GM23338 (cell line): ENCODE measurements at regions not wholly inside any gene's neighbourhood (a gene's known extent, or its start where the extent isn't known, plus 50 kb on each side); places are given as distances from the start of the nearest gene placed in this dataset.

ENCODE experiments used
- ATAC-seq: fragments of 200-7000 bp; cut with Tn5 transposase; 3 replicates; pipeline ENCODE4 v1.9.1; 2020
- DNase-seq: peaks from one replicate; pipeline ENCODE4 v3.0.0-alpha.2; 2015; ENCODE audit warnings: low spot score
- H2AFZ ChIP-seq: fragments of 200-600 bp; sonication (generic); 2 replicates; pipeline ENCODE4 v1.8.0; 2016; ENCODE audit warnings: antibody characterized with exemption, mild to moderate bottlenecking, moderate library complexity
- H3F3A ChIP-seq: fragments of 200-600 bp; sonication (generic); replicated peaks from 2 replicates; pipeline ENCODE4 v1.8.0; 2017; ENCODE audit warnings: antibody characterized with exemption, mixed run types, low read depth
- H3K27ac ChIP-seq: fragments of 200-600 bp; sonication (generic); 2 replicates; pipeline ENCODE4 v1.6.1; 2016; ENCODE audit warnings: low read depth
- H3K27me3 ChIP-seq: fragments of 200-600 bp; sonication (generic); 2 replicates; pipeline ENCODE4 v1.8.0; 2016; ENCODE audit warnings: mild to moderate bottlenecking, mixed run types, moderate library complexity; ENCODE audit not compliant: insufficient read depth
- H3K36me3 ChIP-seq: fragments of 200-600 bp; sonication (generic); 2 replicates; pipeline ENCODE4 v1.8.0; 2016; ENCODE audit warnings: mild to moderate bottlenecking; ENCODE audit not compliant: insufficient read depth
- H3K4me1 ChIP-seq: fragments of 200-600 bp; sonication (generic); 2 replicates; pipeline ENCODE4 v1.8.0; 2016; ENCODE audit warnings: mild to moderate bottlenecking, moderate library complexity; ENCODE audit not compliant: insufficient read depth
- H3K4me2 ChIP-seq: fragments of 200-600 bp; sonication (generic); 2 replicates; pipeline ENCODE4 v1.7.1; 2017; ENCODE audit warnings: mixed run types
- H3K4me3 ChIP-seq: fragments of 200-600 bp; sonication (generic); 2 replicates; pipeline ENCODE4 v1.6.1; 2016; ENCODE audit warnings: mixed run types
- H3K79me2 ChIP-seq: fragments of 200-600 bp; sonication (generic); replicated peaks from 2 replicates; pipeline ENCODE4 v1.8.0; 2017; ENCODE audit warnings: mild to moderate bottlenecking; ENCODE audit not compliant: insufficient read depth
- H3K9me2 ChIP-seq: fragments of 200-600 bp; sonication (generic); 2 replicates; pipeline ENCODE4 v1.8.0; 2017; ENCODE audit not compliant: insufficient read depth
- H4K20me1 ChIP-seq: fragments of 200-600 bp; sonication (generic); replicated peaks from 2 replicates; pipeline ENCODE4 v1.8.0; 2017; ENCODE audit warnings: mild to moderate bottlenecking; ENCODE audit not compliant: insufficient read depth
- H3K27ac Mint-ChIP-seq: 2 replicates; pipeline ENCODE4 v1.8.0; 2020; ENCODE audit warnings: inconsistent platforms, mild to moderate bottlenecking, moderate library complexity, mixed read lengths
- H3K27me3 Mint-ChIP-seq: 3 replicates; pipeline ENCODE4 v1.8.0; 2022; ENCODE audit warnings: low read depth, mild to moderate bottlenecking, moderate library complexity, mixed read lengths, inconsistent platforms; ENCODE audit not compliant: insufficient read depth, poor library complexity
- H3K36me3 Mint-ChIP-seq: 3 replicates; pipeline ENCODE4 v1.8.0; 2021; ENCODE audit warnings: low read depth, mild to moderate bottlenecking, inconsistent platforms, moderate library complexity, mixed read lengths
- H3K4me1 Mint-ChIP-seq: 3 replicates; pipeline ENCODE4 v1.8.0; 2020; ENCODE audit warnings: mild to moderate bottlenecking, inconsistent platforms, mixed read lengths
- H3K4me3 Mint-ChIP-seq: 3 replicates; pipeline ENCODE4 v1.8.0; 2021; ENCODE audit warnings: moderate library complexity, mild to moderate bottlenecking, inconsistent platforms, mixed read lengths
- H3K9me3 Mint-ChIP-seq: 3 replicates; pipeline ENCODE4 v1.8.0; 2020; ENCODE audit warnings: moderate library complexity, mild to moderate bottlenecking, inconsistent platforms, mixed read lengths
- CREB1 ChIP-seq: fragments of 250-450 bp; sonication (Bioruptor Pico); IDR thresholded peaks from 2 replicates; pipeline ENCODE4 v1.5.0; 2020; ENCODE audit warnings: low read depth, mild to moderate bottlenecking, moderate library complexity
- ETS1 ChIP-seq: IDR thresholded peaks from 2 replicates; pipeline ENCODE4 v1.6.1; 2016; ENCODE audit warnings: antibody characterized with exemption
- EZH2phosphoT487 ChIP-seq: fragments of 200-600 bp; sonication (generic); IDR thresholded peaks from one replicate; pipeline ENCODE4 v1.8.1; 2018; ENCODE audit warnings: antibody characterized with exemption; ENCODE audit not compliant: unreplicated experiment
- STAT1 ChIP-seq: IDR thresholded peaks from one replicate; pipeline ENCODE4 v1.6.1; 2016; ENCODE audit warnings: antibody characterized with exemption; ENCODE audit not compliant: unreplicated experiment
- ZNF114 ChIP-seq: fragments of 250-450 bp; sonication (Bioruptor Pico); IDR thresholded peaks from 2 replicates; pipeline ENCODE4 v1.5.0; 2020; ENCODE audit warnings: mild to moderate bottlenecking, moderate library complexity
- ZNF331 ChIP-seq: fragments of 250-450 bp; sonication (Bioruptor Pico); IDR thresholded peaks from 2 replicates; pipeline ENCODE4 v1.5.0; 2020; ENCODE audit warnings: low read depth, mild to moderate bottlenecking, moderate library complexity
- ZNF462 ChIP-seq: fragments of 250-450 bp; sonication (Bioruptor Pico); IDR thresholded peaks from 2 replicates; pipeline ENCODE4 v1.5.0; 2020; ENCODE audit warnings: mild to moderate bottlenecking, moderate library complexity

GRCh38 chr3:163587342-163587741, 1491.0 kb downstream of the SI start:
- no peaks in the 10 kb centered on the region for H3K4me1 ChIP-seq
- Mint-ChIP-seq H3K36me3 (no peaks in the 10 kb centered on the region; the same call in 1 of the 3 replicates), H3K9me3 (peaks cover 9% of the 10 kb centered on the region), H3K4me1 (no peaks in the 10 kb centered on the region), H3K27ac (no peak overlapping the region), H3K4me3 (no peak overlapping the region), H3K27me3 (peaks cover 1% of the 10 kb centered on the region)
- no peak for TF ChIP-seq ZNF331 (CRISPR knock-in tag)
- no peak for TF ChIP-seq CREB1 (CRISPR knock-in tag)
- no peak for TF ChIP-seq STAT1
- TF ChIP-seq ZNF114 (CRISPR knock-in tag): no peak
- TF ChIP-seq ETS1: no peak
- TF ChIP-seq ZNF462 (CRISPR knock-in tag): no peak
- TF ChIP-seq EZH2phosphoT487: no peak
- no peaks in the 10 kb centered on the region for H3K36me3 ChIP-seq
- no peaks in the 10 kb centered on the region for H3K9me2 ChIP-seq
- no peak overlapping the region for H3K4me3 ChIP-seq
- H3K27me3 ChIP-seq: no peaks in the 10 kb centered on the region
- no peak overlapping the region for H2AFZ ChIP-seq
- no peaks in the 10 kb centered on the region for H3F3A ChIP-seq
- H3K27ac ChIP-seq: no peak overlapping the region
- DNase-seq (no peak), ATAC-seq (no peak)
- no peaks in the 10 kb centered on the region for H4K20me1 ChIP-seq
- H3K79me2 ChIP-seq: no peaks in the 10 kb centered on the region
- no peak overlapping the region for H3K4me2 ChIP-seq
